ENCODE measurements at regions not wholly inside any gene's neighbourhood (a gene's known extent, or its start where the extent isn't known, plus 50 kb on each side); places are given as distances from the start of the nearest gene placed in this dataset.

DNA sequence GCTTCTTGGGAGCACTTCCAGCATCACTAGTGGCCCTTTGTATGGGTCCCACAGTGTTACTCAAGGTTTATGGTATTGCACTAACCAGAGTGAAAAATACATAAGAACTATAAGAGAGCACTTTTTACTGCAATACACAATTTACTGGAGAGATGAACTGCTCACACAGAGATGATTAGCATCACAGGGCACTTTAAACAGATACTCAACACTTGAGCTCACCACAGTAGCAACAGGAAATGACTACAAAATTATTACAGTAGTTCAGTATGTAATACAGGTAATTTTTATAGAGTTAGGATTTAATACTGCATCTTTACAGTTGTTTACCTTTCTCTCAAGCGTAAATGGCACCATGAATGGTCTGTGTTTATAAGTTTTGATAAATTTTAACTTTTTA lies 68.2 kb upstream of the CDK1 start:
- no peak overlapping the region for H3K27ac ChIP-seq
- H2AFZ ChIP-seq (ENCODE audit: low read depth) = no peak overlapping the region

DNA sequence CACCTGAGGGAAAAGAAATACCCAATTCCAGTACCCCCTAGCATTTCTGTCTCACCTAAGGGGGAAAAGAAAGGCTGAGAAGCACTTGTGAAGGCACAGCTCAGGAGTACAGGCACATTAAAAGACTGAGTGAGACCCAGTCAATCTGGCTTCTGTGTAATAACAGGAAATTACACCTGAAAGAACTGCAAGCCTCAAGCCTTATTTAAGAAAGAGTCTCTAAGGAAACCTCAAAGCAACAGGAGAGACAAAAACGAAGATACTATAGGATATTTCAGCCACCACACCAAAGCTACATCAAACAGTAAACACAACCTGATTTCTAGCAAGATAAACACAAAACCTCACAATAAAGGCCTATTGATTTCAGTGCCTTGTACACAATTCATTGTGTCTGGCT lies 69.6 kb upstream of the CDK1 start:
- H3K36me3 ChIP-seq (ENCODE audit: insufficient read depth) = no peaks in the 10 kb centered on the region
- peaks cover 19% of the 10 kb centered on the region for H3K4me1 ChIP-seq (ENCODE audit: low read depth, poor library complexity, severe bottlenecking)
- H2AFZ ChIP-seq (ENCODE audit: low read depth) = no peak overlapping the region
- no peak overlapping the region for H3K9ac ChIP-seq
- H3K79me2 ChIP-seq (ENCODE audit: insufficient read depth, low read depth) = no peaks in the 10 kb centered on the region
- no peak overlapping the region for H3K4me2 ChIP-seq
- TF ChIP-seq CTCF (conservative IDR thresholded peaks at IDR 0.05; ENCODE audit: low read depth, low read length) = no peak
- H3K27me3 ChIP-seq (ENCODE audit: insufficient read depth, low read depth) = no peaks in the 10 kb centered on the region
- H3K4me3 ChIP-seq (IDR thresholded peaks at IDR 0.05; ENCODE audit: insufficient read depth, low read depth, low read length) = no peak overlapping the region
- H3K27ac ChIP-seq = no peak overlapping the region
- no peaks in the 10 kb centered on the region for H4K20me1 ChIP-seq (ENCODE audit: insufficient read depth)

More for the DNA sequence above, 68.2 kb upstream of the CDK1 start:
- H3K27me3 ChIP-seq (ENCODE audit: insufficient read depth, low read depth) = no peaks in the 10 kb centered on the region
- H3K4me2 ChIP-seq = no peak overlapping the region
- H3K4me1 ChIP-seq (ENCODE audit: low read depth, poor library complexity, severe bottlenecking) = peaks cover 33% of the 10 kb centered on the region
- H3K4me3 ChIP-seq (IDR thresholded peaks at IDR 0.05; ENCODE audit: insufficient read depth, low read depth, low read length) = no peak overlapping the region
- TF ChIP-seq CTCF (conservative IDR thresholded peaks at IDR 0.05; ENCODE audit: low read depth, low read length) = no peak
- no peaks in the 10 kb centered on the region for H3K79me2 ChIP-seq (ENCODE audit: insufficient read depth, low read depth)
- H4K20me1 ChIP-seq (ENCODE audit: insufficient read depth) = no peaks in the 10 kb centered on the region
- H3K36me3 ChIP-seq (ENCODE audit: insufficient read depth) = no peaks in the 10 kb centered on the region
- no peak overlapping the region for H3K9ac ChIP-seq

- Histone ChIP-seq H4K20me1 (ENCODE audit: insufficient read depth) (no peaks in the 10 kb centered on the region), H3K36me3 (ENCODE audit: insufficient read depth) (no peaks in the 10 kb centered on the region), H3K27ac (no peak overlapping the region), H3K4me1 (ENCODE audit: low read depth, poor library complexity, severe bottlenecking) (peaks cover 11% of the 10 kb centered on the region), H2AFZ (ENCODE audit: low read depth) (no peak overlapping the region), H3K79me2 (ENCODE audit: insufficient read depth, low read depth) (no peaks in the 10 kb centered on the region), H3K4me2 (no peak overlapping the region), H3K27me3 (ENCODE audit: insufficient read depth, low read depth) (no peaks in the 10 kb centered on the region), H3K9ac (no peak overlapping the region), H3K4me3 (IDR thresholded peaks at IDR 0.05; ENCODE audit: insufficient read depth, low read depth, low read length) (no peak overlapping the region)
- no peak for TF ChIP-seq CTCF (conservative IDR thresholded peaks at IDR 0.05; ENCODE audit: low read depth, low read length)
Observed at GRCh38 chr10:60707841-60708240, 70.4 kb upstream of the CDK1 start.

DNA sequence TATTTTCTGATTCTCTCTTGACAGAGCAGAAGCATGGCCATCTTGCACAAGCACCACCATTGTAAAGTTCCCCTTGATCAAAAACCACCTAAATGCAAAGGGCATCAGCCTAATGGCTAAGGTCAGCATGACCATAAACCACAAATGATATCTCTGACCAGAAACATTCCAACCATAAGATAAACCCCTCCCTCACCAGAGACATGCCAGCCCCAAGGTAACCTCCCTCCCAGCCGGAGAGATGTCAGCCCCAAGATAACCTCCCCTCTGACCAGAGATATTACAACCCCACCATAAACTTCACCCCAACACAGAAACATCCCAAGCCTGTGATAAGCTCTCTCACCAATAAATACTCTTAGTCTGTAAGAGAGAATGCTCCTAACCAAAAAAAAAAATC lies 72.1 kb upstream of the CDK1 start:
- no peak overlapping the region for H3K4me3 ChIP-seq (IDR thresholded peaks at IDR 0.05; ENCODE audit: insufficient read depth, low read depth, low read length)
- H2AFZ ChIP-seq (ENCODE audit: low read depth) = no peak overlapping the region
- no peaks in the 10 kb centered on the region for H3K79me2 ChIP-seq (ENCODE audit: insufficient read depth, low read depth)
- no peaks in the 10 kb centered on the region for H3K27me3 ChIP-seq (ENCODE audit: insufficient read depth, low read depth)
- H3K4me2 ChIP-seq = no peak overlapping the region
- H3K27ac ChIP-seq = no peak overlapping the region
- no peak for TF ChIP-seq CTCF (conservative IDR thresholded peaks at IDR 0.05; ENCODE audit: low read depth, low read length)
- H3K36me3 ChIP-seq (ENCODE audit: insufficient read depth) = no peaks in the 10 kb centered on the region
- H3K9ac ChIP-seq = no peak overlapping the region
- no peaks in the 10 kb centered on the region for H3K4me1 ChIP-seq (ENCODE audit: low read depth, poor library complexity, severe bottlenecking)
- H4K20me1 ChIP-seq (ENCODE audit: insufficient read depth) = no peaks in the 10 kb centered on the region

DNA sequence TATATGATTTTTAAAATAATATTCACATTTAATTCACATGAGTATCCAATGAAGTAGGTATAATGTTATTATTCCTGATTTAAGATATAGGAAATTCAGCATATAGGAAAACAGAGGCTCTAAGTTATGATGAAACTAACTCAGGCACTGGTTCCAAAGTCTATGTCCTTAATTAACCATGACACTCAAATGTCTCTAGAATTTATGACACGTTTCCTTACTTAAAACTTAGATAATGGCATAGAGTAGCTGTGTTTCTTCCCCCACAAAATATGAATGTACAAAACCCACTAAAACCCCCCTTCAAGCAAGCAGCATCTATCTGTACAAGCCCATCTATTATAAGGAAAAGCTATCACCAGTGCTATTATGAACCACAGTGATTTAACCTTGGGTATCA lies 72.9 kb upstream of the CDK1 start:
- Histone ChIP-seq H3K4me1 (ENCODE audit: low read depth, poor library complexity, severe bottlenecking) (no peaks in the 10 kb centered on the region), H3K4me2 (no peak overlapping the region), H2AFZ (ENCODE audit: low read depth) (no peak overlapping the region), H4K20me1 (ENCODE audit: insufficient read depth) (no peaks in the 10 kb centered on the region), H3K9ac (no peak overlapping the region), H3K27ac (no peak overlapping the region), H3K36me3 (ENCODE audit: insufficient read depth) (no peaks in the 10 kb centered on the region), H3K79me2 (ENCODE audit: insufficient read depth, low read depth) (no peaks in the 10 kb centered on the region), H3K4me3 (IDR thresholded peaks at IDR 0.05; ENCODE audit: insufficient read depth, low read depth, low read length) (no peak overlapping the region), H3K27me3 (ENCODE audit: insufficient read depth, low read depth) (no peaks in the 10 kb centered on the region)
- no peak for TF ChIP-seq CTCF (conservative IDR thresholded peaks at IDR 0.05; ENCODE audit: low read depth, low read length)

Measured in KMS-11 (cell line).